ENCODE measurements at regions not wholly inside any gene's neighbourhood (a gene's known extent, or its start where the extent isn't known, plus 50 kb on each side); places are given as distances from the start of the nearest gene placed in this dataset.
"Not testable (repeated sequence)": the region's sequence is repeated elsewhere in the genome, so short reads cannot be mapped to it uniquely, and the experiment has no call there.

- no peak for DNase-seq
Observed at GRCh38 chr18:51523671-51524070, 326.2 kb upstream of the MEX3C start.

DNA sequence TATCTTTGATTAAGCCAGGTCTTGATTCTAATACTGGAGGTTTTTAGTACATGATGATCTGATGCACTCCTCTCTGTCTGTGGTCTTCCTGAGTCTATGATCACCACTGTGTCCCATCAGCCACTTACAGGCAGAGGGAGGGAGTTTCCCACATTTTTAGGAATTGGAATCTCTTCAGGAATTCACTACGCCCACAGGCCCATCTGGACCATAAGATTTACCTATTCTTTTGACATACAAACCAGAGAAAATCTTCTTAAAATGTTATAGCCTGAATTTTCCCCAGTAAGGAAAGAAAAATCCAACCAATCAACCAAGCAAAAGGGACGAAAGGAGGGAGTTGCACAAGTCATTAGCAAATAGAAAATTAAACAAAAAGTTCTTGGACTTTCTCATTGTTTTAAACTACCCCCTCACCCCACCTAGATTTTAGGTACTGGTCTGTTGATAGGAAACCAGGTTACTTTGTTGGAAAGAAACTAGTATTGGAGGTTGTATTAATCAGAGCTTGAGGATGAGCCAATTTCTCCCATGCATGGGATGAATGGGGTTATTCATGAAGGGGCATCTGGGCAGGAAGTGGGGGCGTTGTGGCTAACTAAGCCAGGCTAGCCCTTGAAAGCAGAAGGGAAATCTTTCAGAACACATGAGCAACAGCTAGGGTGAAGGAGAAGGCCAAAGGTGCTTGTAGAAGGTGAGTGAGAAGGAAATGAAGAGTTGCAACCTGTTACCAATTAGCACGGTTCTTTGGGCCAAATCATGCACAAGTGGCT lies 328.2 kb upstream of the MEX3C start:
- DNase-seq, result no peak

DNA sequence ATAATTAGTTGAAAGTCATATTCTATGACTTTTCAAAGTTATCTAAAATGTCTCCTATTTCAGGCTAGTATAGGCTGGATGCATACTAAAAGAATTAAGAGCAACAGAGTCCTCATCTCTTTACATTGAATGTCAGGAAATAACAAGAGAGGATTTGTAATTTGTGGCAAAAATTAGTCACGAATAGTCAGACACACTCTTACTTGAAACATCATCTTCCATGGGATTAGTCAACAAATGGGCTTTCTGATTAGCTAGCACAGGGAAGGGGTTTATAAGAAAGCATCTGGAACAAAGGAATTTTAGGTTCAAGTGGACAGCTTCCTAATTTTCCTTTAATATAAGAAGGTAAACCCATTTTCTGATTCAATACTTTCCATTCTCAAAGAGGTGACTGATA lies 330.3 kb upstream of the MEX3C start:
- no peak for DNase-seq

DNA sequence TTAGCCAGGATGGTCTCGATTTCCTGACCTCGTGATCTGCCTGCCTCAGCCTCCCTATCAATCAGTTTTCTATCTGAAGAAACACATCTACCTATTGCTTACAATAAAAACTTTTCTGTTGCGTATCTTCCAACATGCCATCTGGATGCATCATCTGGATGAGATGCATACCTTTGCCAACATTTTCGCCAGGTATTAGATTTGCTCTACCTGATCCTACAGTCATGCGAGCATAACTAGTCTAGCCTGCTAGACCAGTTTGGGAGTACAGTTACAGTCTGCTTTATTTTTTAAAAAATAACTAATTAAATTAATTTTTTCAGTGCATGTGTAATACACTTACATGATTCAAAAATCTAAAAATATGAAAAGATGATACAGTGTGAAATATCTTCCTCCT lies 334.0 kb upstream of the MEX3C start:
- DNase-seq, result no peak

GRCh38 chr18:51537487-51537886 lies 340.0 kb upstream of the MEX3C start:
- no peak for DNase-seq

DNA sequence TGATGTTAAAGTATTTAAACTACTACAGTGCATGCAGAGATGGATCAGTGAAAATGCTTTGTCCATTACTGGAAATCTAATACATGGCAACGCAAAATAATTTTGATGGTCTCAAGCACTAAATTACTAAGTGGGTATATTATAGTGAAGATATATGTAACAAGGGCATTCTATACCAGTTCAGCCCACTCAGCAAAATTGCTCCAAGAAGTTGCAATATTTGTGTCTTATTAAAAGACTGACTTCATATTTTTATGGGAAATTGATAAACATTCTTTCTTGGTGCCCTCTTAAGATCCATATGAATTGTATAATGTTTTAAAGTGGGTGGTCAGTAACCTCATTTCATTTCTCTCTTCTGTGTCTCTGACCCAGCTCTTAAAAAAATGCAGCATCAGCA lies 343.1 kb upstream of the MEX3C start:
- DNase-seq, result no peak

- DNase-seq, result no peak
Observed at GRCh38 chr18:51541230-51541629, 343.7 kb upstream of the MEX3C start.

DNA sequence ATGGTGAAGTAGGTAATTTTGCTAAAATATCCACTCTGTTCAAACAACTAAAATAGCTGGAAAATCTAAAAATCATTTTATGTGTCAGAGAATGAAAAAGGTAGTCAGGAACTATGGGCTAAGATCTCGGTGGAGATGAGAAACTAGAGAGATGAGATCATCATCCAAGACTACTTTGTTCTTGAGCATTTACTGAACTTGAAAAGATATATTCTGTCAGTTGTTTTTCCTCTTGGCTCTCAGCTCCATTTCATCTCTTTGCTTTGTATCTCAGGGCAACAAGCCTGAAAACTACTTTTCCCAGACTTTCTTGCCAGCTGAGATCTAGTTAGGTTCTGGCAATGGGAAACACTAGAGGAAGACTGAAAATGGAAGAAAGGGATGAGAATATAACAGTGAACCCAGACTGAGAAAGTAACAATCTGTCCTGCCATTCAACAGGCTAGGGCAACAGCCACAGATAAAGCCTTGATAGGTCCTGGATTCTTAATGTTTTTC lies 346.2 kb upstream of the MEX3C start:
- no peak for DNase-seq

DNA sequence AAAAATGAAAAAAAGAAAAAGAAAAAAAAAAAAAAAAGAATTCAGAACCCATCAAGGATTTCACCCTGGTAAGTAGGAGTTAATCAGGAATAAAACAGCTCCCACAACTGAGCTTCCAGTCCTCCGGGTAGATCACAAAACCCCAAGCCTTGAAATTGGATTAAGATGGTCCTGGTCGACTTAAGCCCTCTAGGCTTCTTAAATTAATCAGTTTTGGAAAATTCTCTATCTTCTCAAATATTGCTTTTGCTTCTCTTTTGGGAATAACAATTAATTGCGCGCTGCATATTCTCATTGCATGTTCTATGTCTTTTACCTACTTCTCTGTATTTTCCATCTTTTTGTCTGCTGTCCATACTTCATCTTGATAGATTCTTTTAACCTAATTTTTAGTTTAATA lies 348.0 kb upstream of the MEX3C start:
- no peak for DNase-seq

DNA sequence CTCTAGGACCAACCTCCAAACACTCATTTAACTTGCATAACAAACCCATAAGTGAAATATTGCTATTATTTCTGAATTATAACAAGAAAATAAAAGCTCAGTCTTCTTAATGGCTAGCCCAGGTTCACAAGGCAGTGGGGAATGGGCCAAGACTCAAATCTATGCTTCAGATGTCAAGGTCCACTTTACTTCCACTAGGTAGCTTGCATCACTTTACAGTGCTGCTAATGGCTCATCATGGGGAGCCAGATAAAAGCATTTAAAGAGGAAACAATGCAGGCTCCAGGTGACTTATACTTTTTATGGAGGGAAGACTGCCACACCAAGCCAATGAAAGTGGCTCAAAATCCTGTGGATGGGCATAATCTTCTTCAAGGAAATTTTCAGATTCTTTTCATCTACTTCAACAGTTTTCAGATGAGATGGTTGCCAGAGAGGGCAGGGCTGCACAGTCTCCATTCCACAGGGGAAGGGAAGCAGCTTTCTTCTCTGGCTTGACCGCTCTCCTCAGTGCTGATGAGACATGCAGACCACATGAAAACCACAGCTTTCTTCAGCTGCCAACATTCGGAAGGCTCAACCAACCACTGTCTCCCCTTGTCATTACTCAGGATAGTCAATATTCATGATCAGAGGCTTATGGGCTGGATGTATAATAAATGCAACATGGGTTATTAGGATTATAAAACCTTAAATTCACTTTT lies 361.9 kb upstream of the MEX3C start:
- DNase-seq, result no peak

DNA sequence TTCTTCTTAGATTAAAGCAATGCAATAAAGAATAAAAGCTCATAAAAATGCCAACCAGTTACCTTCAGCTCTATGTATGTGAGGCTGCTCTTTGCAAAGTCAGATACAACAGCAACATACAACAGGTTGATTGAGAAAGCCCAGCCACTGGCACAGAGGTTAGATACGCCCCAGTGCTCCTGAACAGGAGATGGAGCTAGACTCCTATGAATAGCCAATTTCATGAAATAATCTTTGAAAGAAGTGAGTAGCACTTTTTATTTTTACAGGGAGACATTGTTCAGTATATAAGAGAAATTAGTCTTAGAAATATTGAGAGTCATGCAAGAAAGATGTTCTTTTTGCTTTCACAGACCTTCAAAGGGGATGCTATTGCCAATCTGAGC lies 362.4 kb upstream of the MEX3C start:
- DNase-seq, result no peak

DNA sequence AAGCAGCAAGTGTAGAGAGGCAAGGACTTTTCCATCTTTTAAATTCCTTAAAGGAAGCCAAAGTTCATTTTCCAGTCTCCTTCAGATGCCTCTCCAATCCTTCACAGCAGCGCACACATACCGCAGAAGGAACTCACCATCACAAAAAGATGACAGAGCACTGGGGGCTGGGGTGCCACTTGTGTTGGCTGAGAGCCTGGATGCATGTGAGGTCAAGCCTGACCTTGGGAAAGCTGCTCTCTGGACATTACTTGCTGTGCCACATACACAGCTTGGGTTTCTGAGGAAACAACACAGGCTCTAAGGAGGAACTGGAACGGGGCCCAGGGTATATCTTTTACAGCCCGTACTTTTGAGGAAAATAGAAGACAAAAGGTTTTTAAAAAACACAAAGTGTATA lies 364.3 kb upstream of the MEX3C start:
- DNase-seq, result no peak

DNA sequence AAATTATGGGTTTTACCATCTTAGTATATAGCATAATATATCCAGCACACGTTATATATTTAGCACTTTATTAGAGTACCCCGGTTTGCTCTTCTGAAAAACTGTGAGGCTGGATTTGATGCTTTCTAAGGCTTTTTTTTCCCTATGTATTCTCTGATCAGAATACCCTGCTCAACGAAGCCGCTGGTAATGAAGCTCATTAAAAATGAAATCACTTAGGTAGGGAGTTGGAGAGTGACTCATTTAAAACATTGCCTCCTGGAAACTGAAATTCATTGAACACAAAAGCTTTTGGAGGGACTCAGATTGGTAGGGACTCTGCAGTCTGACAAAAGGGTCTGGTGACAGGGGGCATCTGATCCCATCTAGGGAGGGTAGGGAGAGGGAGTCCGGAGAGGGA lies 365.4 kb upstream of the MEX3C start:
- no peak for DNase-seq

- no peak for DNase-seq
Observed at GRCh38 chr18:51563396-51563795, 365.9 kb upstream of the MEX3C start.

DNA sequence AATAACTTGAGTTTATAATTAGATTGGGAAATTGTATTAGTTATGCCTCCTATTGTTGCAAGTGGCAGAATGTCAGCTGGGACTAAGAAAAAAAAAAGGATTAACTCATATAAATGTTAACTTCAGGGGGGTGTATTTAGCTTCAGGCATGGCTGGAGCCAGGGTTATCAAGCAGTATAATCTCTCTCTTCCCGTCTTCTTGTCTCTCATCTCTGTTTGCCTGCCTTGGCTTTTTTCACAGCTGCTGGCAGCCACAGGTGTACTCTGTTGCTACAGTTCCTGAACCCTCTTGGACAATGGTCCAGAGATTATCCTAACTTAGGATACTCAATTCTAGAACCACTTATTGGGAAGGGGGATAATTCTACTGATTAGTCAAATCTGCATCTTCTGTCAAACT lies 370.7 kb upstream of the MEX3C start:
- DNase-seq, result no peak

DNA sequence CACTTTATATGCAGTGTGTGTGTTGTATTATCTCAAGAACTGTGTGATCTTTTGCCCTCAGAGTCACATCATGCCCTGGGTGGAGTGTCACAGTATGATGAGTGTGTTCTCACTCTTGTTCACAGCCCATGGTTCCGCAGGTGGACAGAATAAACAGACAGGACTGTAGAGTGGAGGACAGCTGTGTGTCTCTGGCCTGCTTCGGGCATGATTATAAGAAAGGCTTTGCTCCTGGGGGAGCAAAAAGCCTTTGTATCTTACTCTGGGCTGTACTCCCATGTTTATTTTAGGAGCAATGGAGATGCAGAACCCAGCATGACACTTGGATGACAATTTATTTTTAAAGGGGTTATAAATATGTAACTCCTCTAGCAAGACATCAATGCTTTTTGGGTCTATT lies 371.7 kb upstream of the MEX3C start:
- no peak for DNase-seq

- DNase-seq, result no peak
Observed at GRCh38 chr18:51569561-51569960, 372.1 kb upstream of the MEX3C start.

DNA sequence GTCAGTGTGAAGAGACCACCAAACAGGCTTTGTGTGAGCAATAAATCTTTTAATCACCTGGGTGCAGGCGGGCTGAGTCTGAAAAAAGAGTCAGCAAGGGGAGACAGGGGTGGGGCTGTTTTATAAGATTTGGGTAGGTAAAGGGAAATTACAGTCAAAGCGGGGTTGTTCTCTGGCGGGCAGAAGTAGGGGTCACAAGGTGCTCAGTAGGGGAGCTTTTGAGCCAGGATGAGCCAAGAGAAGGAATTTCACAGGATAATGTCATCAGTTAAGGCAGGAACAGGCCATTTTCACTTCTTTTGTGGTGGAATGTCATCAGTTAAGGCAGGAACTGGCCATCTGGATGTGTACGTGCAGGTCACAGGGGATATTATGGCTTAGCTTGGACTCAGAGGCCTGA lies 372.6 kb upstream of the MEX3C start:
- DNase-seq, result not testable (repeated sequence)

DNA sequence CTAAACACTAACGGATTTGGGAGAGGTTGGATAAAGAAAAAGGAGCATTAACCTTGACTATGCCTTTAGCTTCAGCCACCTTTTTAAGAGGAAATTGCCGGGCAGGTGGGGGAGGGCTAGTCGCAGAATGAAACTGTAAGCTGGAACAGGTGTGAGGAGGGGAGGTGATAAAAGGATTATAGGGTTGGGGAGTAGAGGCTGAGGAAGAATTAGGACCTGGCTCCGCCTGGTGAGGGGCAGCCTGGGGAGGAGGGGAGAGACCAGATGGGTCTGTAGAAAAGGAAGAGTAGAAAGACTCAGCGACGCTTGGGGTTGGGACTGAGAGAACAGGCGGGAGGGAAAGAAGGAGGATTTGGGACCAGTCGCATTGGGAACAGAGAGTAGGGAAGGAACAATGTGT lies 376.4 kb upstream of the MEX3C start:
- DNase-seq, result not testable (repeated sequence)

DNA sequence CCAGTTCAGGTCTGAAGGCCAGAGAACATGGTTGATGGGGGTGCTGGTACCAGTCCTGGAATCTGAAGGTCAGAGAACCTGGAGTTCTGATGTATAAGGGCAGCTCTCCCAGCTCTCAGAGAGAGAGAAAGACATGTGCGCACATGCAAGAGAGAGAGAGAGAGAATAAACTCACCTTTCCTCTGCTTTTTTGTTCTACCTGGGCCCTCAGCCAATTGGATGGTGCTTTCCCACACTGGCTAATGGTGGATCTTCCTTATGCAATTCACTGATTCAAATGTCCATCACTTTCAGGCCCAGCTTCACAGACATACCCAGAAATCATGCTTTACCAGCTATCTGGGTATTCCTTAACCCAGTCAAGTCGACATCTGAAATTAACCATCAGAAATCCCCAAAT lies 377.7 kb upstream of the MEX3C start:
- DNase-seq, result no peak

DNA sequence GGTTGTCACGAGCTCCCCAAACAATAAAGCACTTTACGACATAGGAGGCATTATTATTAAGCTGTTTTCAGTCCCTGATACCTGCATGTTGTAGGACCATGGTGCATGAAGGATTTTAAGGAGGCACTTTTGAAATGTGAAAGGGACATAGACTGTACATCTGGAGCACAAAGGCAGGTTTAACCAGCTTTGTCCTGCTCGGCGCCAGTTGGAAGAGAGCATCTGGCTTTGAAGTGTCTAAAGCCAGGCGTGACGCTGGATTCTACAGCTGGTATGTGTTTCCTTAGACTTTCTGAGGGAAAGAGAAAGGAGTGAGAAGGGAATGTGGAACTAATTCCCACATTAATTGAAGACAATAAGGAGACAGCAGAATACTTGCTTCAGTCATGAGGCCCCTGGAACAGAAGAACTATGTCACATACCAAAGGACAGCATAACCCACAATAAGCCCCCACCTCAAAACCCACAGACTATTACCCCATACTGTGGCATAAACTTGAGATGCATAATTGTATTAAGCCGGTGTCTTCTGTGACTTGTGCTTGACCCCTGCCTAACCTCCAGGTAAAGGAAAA lies 381.0 kb upstream of the MEX3C start:
- peak; percentile 23 for DNase-seq

DNA sequence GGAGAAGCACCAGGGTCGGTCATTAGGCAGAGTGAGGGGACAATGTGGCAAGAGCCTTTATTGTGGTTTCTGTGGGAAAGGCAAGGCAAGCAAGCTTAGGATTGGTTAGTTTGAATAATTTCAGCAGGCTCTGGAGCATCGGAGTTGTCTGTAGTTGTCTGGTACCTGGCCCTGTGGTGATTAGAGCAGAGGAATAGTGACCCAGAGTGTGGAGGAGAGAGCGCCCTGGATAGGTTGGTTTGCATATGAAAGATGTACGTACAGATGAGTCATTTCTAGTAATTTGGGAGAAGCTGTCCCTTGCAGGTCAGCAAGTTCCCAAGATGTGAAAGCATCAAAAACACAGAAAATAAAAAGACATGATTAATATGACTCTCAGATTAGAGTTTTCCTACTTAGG lies 383.1 kb upstream of the MEX3C start:
- no peak for DNase-seq

DNA sequence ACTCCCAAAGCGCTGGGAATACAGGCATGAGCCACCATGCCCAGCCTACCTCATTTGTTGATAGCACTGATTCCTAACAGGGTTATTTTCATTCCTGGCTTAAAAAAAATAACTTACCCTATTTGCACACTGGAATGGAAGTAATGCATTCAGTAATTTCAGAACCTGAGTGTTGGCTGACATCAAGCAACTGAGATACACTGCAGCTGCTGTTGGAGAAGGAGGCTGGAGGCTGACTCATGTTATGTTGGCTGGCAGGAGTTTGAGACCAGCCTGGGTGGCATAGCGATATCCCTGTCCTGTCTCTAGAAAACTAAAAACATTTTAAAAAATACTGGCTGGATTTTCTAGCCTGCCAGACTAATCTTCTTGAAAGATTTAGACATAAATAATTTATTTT lies 385.1 kb upstream of the MEX3C start:
- no peak for DNase-seq

GRCh38 chr18:51588616-51589015 lies 391.1 kb upstream of the MEX3C start:
- no peak for DNase-seq

Data from skin of body (tissue), 1 donor.